ENCODE measurements at regions not wholly inside any gene's neighbourhood (a gene's known extent, or its start where the extent isn't known, plus 50 kb on each side); places are given as distances from the start of the nearest gene placed in this dataset.

GRCh38 chr6:19086480-19086879 is 699.3 kb downstream of the RNF144B start:
- Histone ChIP-seq H2AFZ (ENCODE audit: low read length) (no peak overlapping the region), H3K4me1 (replicated peaks in 1 of 4; ENCODE audit: control insufficient read depth in 3 of 4, insufficient read depth in 4 of 4, low read length in 3 of 4) (peaks cover 0 to 3% (median 1%) of the 10 kb centered on the region in 4 experiments; a peak in 4 of 7 replicates), H3K79me2 (ENCODE audit: control insufficient read depth in 1 of 2, insufficient read depth in 2 of 2, low read length in 2 of 2) (no peaks in the 10 kb centered on the region), H3K36me3 (ENCODE audit: control insufficient read depth in 2 of 4, insufficient read depth in 4 of 4, low read length in 3 of 4) (no peaks in the 10 kb centered on the region), H4K8ac (ENCODE audit: extremely low read depth, insufficient read depth, low read length) (no peak overlapping the region), H3K4ac (replicated peaks; ENCODE audit: insufficient read length, low read depth, low read length) (no peak overlapping the region), H4K91ac (replicated peaks; ENCODE audit: insufficient read length, low read length) (no peak overlapping the region), H3K9ac (replicated peaks in 1 of 4; ENCODE audit: extremely low read depth in 1 of 4, low read depth in 3 of 4, low read length in 3 of 4) (no peak overlapping the region), H3K56ac (replicated peaks; ENCODE audit: insufficient read length, low read depth, low read length) (no peak overlapping the region), H4K5ac (ENCODE audit: insufficient read length, low read depth, low read length) (no peak overlapping the region), H2BK120ac (replicated peaks; ENCODE audit: low read depth, low read length) (no peak overlapping the region), H3K79me1 (ENCODE audit: low read depth, low read length) (no peaks in the 10 kb centered on the region), H3K14ac (ENCODE audit: insufficient read length) (no peak overlapping the region), H4K20me1 (replicated peaks in 1 of 2; ENCODE audit: control insufficient read depth in 1 of 2, insufficient read depth in 2 of 2, low read length in 2 of 2) (no peaks in the 10 kb centered on the region), H3K9me3 (ENCODE audit: insufficient read depth in 2 of 2, low read depth in 1 of 2, low read length in 1 of 2) (no peaks in the 10 kb centered on the region), H2BK12ac (ENCODE audit: low read depth, low read length) (no peak overlapping the region), H2BK15ac (ENCODE audit: low read length) (no peak overlapping the region), H3K23me2 (ENCODE audit: low read depth, low read length) (no peaks in the 10 kb centered on the region), H3K23ac (ENCODE audit: insufficient read length) (no peak overlapping the region), H3K27me3 (replicated peaks in 1 of 4; ENCODE audit: control insufficient read depth in 3 of 4, extremely low read depth in 1 of 4, insufficient read depth in 3 of 4, low read length in 3 of 4) (peaks cover 0 to 1% (median 0%) of the 10 kb centered on the region in 4 experiments; a peak in 1 of 7 replicates), H2BK5ac (ENCODE audit: low read depth, low read length) (no peak overlapping the region), H3K18ac (ENCODE audit: extremely low read depth, low read length) (no peak overlapping the region), H3K4me2 (ENCODE audit: insufficient read depth in 1 of 2, low read depth in 2 of 2, low read length in 2 of 2) (no peak overlapping the region), H2AK5ac (ENCODE audit: low read depth, low read length) (no peak overlapping the region), H3K4me3 (ENCODE audit: extremely low read depth in 1 of 4, insufficient read depth in 2 of 4, low read depth in 3 of 4, low read length in 4 of 4) (peak overlapping the region in 1 of 4 experiments; percentile 16; a peak in 1 of 8 replicates), H3K27ac (ENCODE audit: low read depth, low read length) (no peak overlapping the region), H2BK20ac (ENCODE audit: low read length) (no peak overlapping the region)
- FAIRE-seq = peak; percentile 48
- WGBS, 2 experiments (ENCODE audit: extremely low coverage in 1 of 2, insufficient coverage in 1 of 2, insufficient read length in 1 of 2, insufficient replicate concordance in 2 of 2, low coverage in 1 of 2, low lambda C conversion rate in 2 of 2, missing lambda C conversion rate in 1 of 2) = 66% methylated on average over 4 of the region's 4 CpGs; no CpG with 5 or more reads in 1 of the 2 experiments
- ChIA-PET POLR2A (ENCODE audit: partially characterized antibody) (no interaction called here), CTCF (ENCODE audit: partially characterized antibody) (no interaction called here)
- DNase-seq (ENCODE audit: low read depth in 1 of 2, low spot score in 2 of 2) = peak in 1 of 2 experiments; percentile 2
- TF ChIP-seq SP1 (IDR thresholded peaks at IDR 0.05; ENCODE audit: low read depth, low read length) (no peak), SP2 (IDR thresholded peaks at IDR 0.05; ENCODE audit: low read length) (no peak), KDM1A (IDR thresholded peaks at IDR 0.05; ENCODE audit: borderline replicate concordance, low read length) (no peak)

All from H1 (cell line).